Type B pancreatic cell (in vitro differentiated cells): ENCODE measurements at regions not wholly inside any gene's neighbourhood (a gene's known extent, or its start where the extent isn't known, plus 50 kb on each side); places are given as distances from the start of the nearest gene placed in this dataset.
"Not testable (repeated sequence)": the region's sequence is repeated elsewhere in the genome, so short reads cannot be mapped to it uniquely, and the experiment has no call there.

ENCODE experiments used
- DNase-seq: peaks from one replicate; pipeline ENCODE4 v3.0.0; 2021; ENCODE audit warnings: mixed read lengths; ENCODE audit not compliant: unreplicated experiment; ENCODE audit errors: extremely low spot score
- H3K27ac Mint-ChIP-seq: 2 replicates; pipeline ENCODE4 v1.8.0; 2021; ENCODE audit warnings: mild to moderate bottlenecking, mixed read lengths
- H3K27me3 Mint-ChIP-seq: 2 replicates; pipeline ENCODE4 v1.8.0; 2021; ENCODE audit warnings: mixed read lengths
- H3K36me3 Mint-ChIP-seq: 2 replicates; pipeline ENCODE4 v1.8.0; 2021; ENCODE audit warnings: mixed read lengths
- H3K4me1 Mint-ChIP-seq: one replicate; pipeline ENCODE4 v1.8.0; 2021; ENCODE audit warnings: mixed read lengths; ENCODE audit not compliant: unreplicated experiment
- H3K4me3 Mint-ChIP-seq: 2 replicates; pipeline ENCODE4 v1.8.0; 2021; ENCODE audit warnings: mild to moderate bottlenecking, mixed read lengths
- H3K9me3 Mint-ChIP-seq: 2 replicates; pipeline ENCODE4 v1.8.0; 2021; ENCODE audit warnings: mixed read lengths
- TF ChIP-seq, protein P1 (sequence below): fragments of 200-600 bp; sonication (generic); conservative IDR thresholded peaks from 2 replicates; pipeline ENCODE4 v1.5.0; 2021; ENCODE audit warnings: antibody characterized with exemption, mild to moderate bottlenecking

GRCh38 chr14:84087986-84088531, 1441.9 kb upstream of the FLRT2 start:
- peak overlapping the region; percentile 23 for H3K27ac Mint-ChIP-seq
- H3K4me1 Mint-ChIP-seq, result peaks cover 12% of the 10 kb centered on the region
- peak overlapping the region; percentile 48 for H3K4me3 Mint-ChIP-seq
- DNase-seq, result no peak
- H3K36me3 Mint-ChIP-seq, result no peaks in the 10 kb centered on the region
- TF ChIP-seq, protein P1, sequence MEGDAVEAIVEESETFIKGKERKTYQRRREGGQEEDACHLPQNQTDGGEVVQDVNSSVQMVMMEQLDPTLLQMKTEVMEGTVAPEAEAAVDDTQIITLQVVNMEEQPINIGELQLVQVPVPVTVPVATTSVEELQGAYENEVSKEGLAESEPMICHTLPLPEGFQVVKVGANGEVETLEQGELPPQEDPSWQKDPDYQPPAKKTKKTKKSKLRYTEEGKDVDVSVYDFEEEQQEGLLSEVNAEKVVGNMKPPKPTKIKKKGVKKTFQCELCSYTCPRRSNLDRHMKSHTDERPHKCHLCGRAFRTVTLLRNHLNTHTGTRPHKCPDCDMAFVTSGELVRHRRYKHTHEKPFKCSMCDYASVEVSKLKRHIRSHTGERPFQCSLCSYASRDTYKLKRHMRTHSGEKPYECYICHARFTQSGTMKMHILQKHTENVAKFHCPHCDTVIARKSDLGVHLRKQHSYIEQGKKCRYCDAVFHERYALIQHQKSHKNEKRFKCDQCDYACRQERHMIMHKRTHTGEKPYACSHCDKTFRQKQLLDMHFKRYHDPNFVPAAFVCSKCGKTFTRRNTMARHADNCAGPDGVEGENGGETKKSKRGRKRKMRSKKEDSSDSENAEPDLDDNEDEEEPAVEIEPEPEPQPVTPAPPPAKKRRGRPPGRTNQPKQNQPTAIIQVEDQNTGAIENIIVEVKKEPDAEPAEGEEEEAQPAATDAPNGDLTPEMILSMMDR, result no peak
- H3K27me3 Mint-ChIP-seq, result no peaks in the 10 kb centered on the region
- peaks cover 8% of the 10 kb centered on the region for H3K9me3 Mint-ChIP-seq

DNA sequence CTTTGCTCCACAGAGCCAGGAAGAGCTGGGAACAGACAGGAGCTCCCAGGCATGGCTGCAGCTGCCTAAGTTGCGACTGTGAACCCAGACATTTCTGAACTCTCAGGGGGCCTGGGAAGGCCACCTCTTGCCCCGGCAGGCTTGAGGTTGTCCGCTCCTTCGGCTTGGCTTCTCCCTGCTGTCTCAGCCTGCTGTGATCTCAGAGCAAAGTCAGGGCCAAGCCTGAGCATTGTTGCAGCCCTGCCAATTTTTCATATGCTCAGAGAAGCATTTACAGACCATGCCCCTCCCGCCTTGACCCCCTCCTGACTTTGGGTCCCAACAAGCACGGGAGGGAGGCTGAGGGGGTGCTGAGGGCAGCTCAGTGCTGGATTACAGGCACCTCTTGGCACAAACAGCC, 1439.1 kb upstream of the FLRT2 start:
- Mint-ChIP-seq H3K9me3 (peaks cover 3% of the 10 kb centered on the region), H3K4me3 (no peak overlapping the region), H3K4me1 (peaks cover 12% of the 10 kb centered on the region), H3K36me3 (no peaks in the 10 kb centered on the region), H3K27me3 (no peaks in the 10 kb centered on the region), H3K27ac (no peak overlapping the region)
- DNase-seq, result no peak
- TF ChIP-seq, protein P1, result no peak

- Mint-ChIP-seq H3K27ac (no peak overlapping the region), H3K27me3 (no peaks in the 10 kb centered on the region), H3K9me3 (no peaks in the 10 kb centered on the region), H3K4me1 (no peaks in the 10 kb centered on the region), H3K4me3 (no peak overlapping the region), H3K36me3 (no peaks in the 10 kb centered on the region)
- TF ChIP-seq, protein P1, result no peak
- no peak for DNase-seq
Measured at GRCh38 chr14:84095681-84096080, 1434.3 kb upstream of the FLRT2 start.

- peaks cover 4% of the 10 kb centered on the region for H3K9me3 Mint-ChIP-seq
- no peak overlapping the region for H3K4me3 Mint-ChIP-seq
- H3K4me1 Mint-ChIP-seq, result no peaks in the 10 kb centered on the region
- TF ChIP-seq, protein P1, result no peak
- H3K27me3 Mint-ChIP-seq, result no peaks in the 10 kb centered on the region
- no peak overlapping the region for H3K27ac Mint-ChIP-seq
- no peaks in the 10 kb centered on the region for H3K36me3 Mint-ChIP-seq
- DNase-seq, result no peak
Measured at GRCh38 chr14:84098261-84098660, 1431.7 kb upstream of the FLRT2 start.

DNA sequence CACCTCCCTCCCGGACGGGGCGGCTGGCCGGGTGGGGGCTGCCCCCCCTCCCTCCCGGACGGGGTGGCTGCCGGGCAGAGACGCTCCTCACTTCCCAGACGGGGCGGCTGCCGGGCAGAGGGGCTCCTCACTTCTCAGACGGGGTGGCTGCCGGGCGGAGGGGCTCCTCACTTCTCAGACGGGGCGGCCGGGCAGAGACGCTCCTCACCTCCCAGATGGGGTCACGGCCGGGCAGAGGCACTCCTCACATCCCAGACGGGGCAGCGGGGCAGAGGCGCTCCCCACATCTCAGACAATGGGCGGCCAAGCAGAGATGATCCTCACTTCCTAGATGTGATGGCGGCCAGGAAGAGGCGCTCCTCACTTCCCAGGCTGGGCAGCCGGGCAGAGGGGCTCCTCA, 1430.4 kb upstream of the FLRT2 start:
- H3K4me1 Mint-ChIP-seq, H3K36me3 Mint-ChIP-seq, H3K27ac Mint-ChIP-seq, DNase-seq, H3K27me3 Mint-ChIP-seq, H3K4me3 Mint-ChIP-seq, H3K9me3 Mint-ChIP-seq: not testable (repeated sequence)

GRCh38 chr14:84107835-84108343, 1422.1 kb upstream of the FLRT2 start:
- no peak for DNase-seq
- TF ChIP-seq, protein P1, result no peak
- H3K27me3 Mint-ChIP-seq, result no peaks in the 10 kb centered on the region
- no peaks in the 10 kb centered on the region for H3K36me3 Mint-ChIP-seq
- H3K9me3 Mint-ChIP-seq, result no peaks in the 10 kb centered on the region
- H3K27ac Mint-ChIP-seq, result no peak overlapping the region
- no peaks in the 10 kb centered on the region for H3K4me1 Mint-ChIP-seq
- no peak overlapping the region for H3K4me3 Mint-ChIP-seq
